ENCODE measurements at regions not wholly inside any gene's neighbourhood (a gene's known extent, or its start where the extent isn't known, plus 50 kb on each side); places are given as distances from the start of the nearest gene placed in this dataset.

- H3K4me1 ChIP-seq (ENCODE audit: insufficient read depth, low read length, poor library complexity, severe bottlenecking), result no peaks in the 10 kb centered on the region
- POLR2A ChIA-PET, result no interaction called here
- no TSS peak for BruUV-seq (replicated peaks)
Observed at GRCh38 chr18:60732143-60732542, 359.6 kb upstream of the MC4R start.

GRCh38 chr18:60739212-60739611 lies 366.6 kb upstream of the MC4R start:
- no peak for TF ChIP-seq EZH2phosphoT487 (IDR thresholded peaks at IDR 0.05; ENCODE audit: borderline replicate concordance, low read depth, low read length)
- no peak for TF ChIP-seq CTCF (conservative IDR thresholded peaks at IDR 0.05; ENCODE audit: low read length)
- Histone ChIP-seq H3K9me3 (ENCODE audit: low read length) (no peaks in the 10 kb centered on the region), H3K4me1 (ENCODE audit: insufficient read depth, low read length, poor library complexity, severe bottlenecking) (no peaks in the 10 kb centered on the region), H3K36me3 (ENCODE audit: insufficient read depth, low read length) (no peaks in the 10 kb centered on the region), H3K79me2 (ENCODE audit: insufficient read depth, low read depth, low read length) (no peaks in the 10 kb centered on the region), H3K9me2 (ENCODE audit: insufficient read depth, low read length) (no peaks in the 10 kb centered on the region), H3K27ac (ENCODE audit: low read depth, low read length, poor library complexity, severe bottlenecking) (no peak overlapping the region), H4K20me1 (ENCODE audit: insufficient read depth, low read length) (no peaks in the 10 kb centered on the region), H2AFZ (ENCODE audit: low read length) (no peak overlapping the region), H3K4me2 (ENCODE audit: low read length) (no peak overlapping the region), H3K4me3 (ENCODE audit: low read depth, low read length, poor library complexity, severe bottlenecking) (no peak overlapping the region)
- BruUV-seq (replicated peaks), result no TSS peak
- no peak for DNase-seq (ENCODE audit: low spot score)
- ChIA-PET CTCF (ENCODE audit: unreplicated experiment) (no interaction called here), POLR2A (no interaction called here)
- intact Hi-C loops (cut with micrococcal nuclease; ENCODE audit: unreplicated experiment), result no loop called here

More at GRCh38 chr18:60732143-60732542, 359.6 kb upstream of the MC4R start:
- H3K4me3 ChIP-seq (ENCODE audit: low read depth, low read length, poor library complexity, severe bottlenecking), result no peak overlapping the region
- no peak for TF ChIP-seq EZH2phosphoT487 (IDR thresholded peaks at IDR 0.05; ENCODE audit: borderline replicate concordance, low read depth, low read length)
- no peak for TF ChIP-seq CTCF (conservative IDR thresholded peaks at IDR 0.05; ENCODE audit: low read length)
- H3K4me2 ChIP-seq (ENCODE audit: low read length), result no peak overlapping the region
- intact Hi-C loops (cut with micrococcal nuclease; ENCODE audit: unreplicated experiment), result no loop called here
- no peaks in the 10 kb centered on the region for H3K79me2 ChIP-seq (ENCODE audit: insufficient read depth, low read depth, low read length)
- no peaks in the 10 kb centered on the region for H3K9me2 ChIP-seq (ENCODE audit: insufficient read depth, low read length)
- H3K36me3 ChIP-seq (ENCODE audit: insufficient read depth, low read length), result no peaks in the 10 kb centered on the region
- no peaks in the 10 kb centered on the region for H3K9me3 ChIP-seq (ENCODE audit: low read length)
- H2AFZ ChIP-seq (ENCODE audit: low read length), result no peak overlapping the region
- no peak overlapping the region for H3K27ac ChIP-seq (ENCODE audit: low read depth, low read length, poor library complexity, severe bottlenecking)
- H4K20me1 ChIP-seq (ENCODE audit: insufficient read depth, low read length), result no peaks in the 10 kb centered on the region
- DNase-seq (ENCODE audit: low spot score), result no peak
- CTCF ChIA-PET (ENCODE audit: unreplicated experiment), result no interaction called here

GRCh38 chr18:60740313-60740712 lies 367.7 kb upstream of the MC4R start:
- intact Hi-C loops (cut with micrococcal nuclease; ENCODE audit: unreplicated experiment), result no loop called here
- Histone ChIP-seq H3K79me2 (ENCODE audit: insufficient read depth, low read depth, low read length) (no peaks in the 10 kb centered on the region), H3K27ac (ENCODE audit: low read depth, low read length, poor library complexity, severe bottlenecking) (no peak overlapping the region), H3K4me2 (ENCODE audit: low read length) (no peak overlapping the region), H3K36me3 (ENCODE audit: insufficient read depth, low read length) (no peaks in the 10 kb centered on the region), H3K9me2 (ENCODE audit: insufficient read depth, low read length) (no peaks in the 10 kb centered on the region), H3K4me3 (ENCODE audit: low read depth, low read length, poor library complexity, severe bottlenecking) (no peak overlapping the region), H4K20me1 (ENCODE audit: insufficient read depth, low read length) (no peaks in the 10 kb centered on the region), H3K9me3 (ENCODE audit: low read length) (no peaks in the 10 kb centered on the region), H2AFZ (ENCODE audit: low read length) (no peak overlapping the region), H3K4me1 (ENCODE audit: insufficient read depth, low read length, poor library complexity, severe bottlenecking) (no peaks in the 10 kb centered on the region)
- TF ChIP-seq EZH2phosphoT487 (IDR thresholded peaks at IDR 0.05; ENCODE audit: borderline replicate concordance, low read depth, low read length), result no peak
- no peak for TF ChIP-seq CTCF (conservative IDR thresholded peaks at IDR 0.05; ENCODE audit: low read length)
- ChIA-PET CTCF (ENCODE audit: unreplicated experiment) (no interaction called here), POLR2A (no interaction called here)
- DNase-seq (ENCODE audit: low spot score), result no peak
- BruUV-seq (replicated peaks), result no TSS peak

All from OCI-LY7 (cell line).